Neural cell (in vitro differentiated cells): ENCODE measurements at regions not wholly inside any gene's neighbourhood (a gene's known extent, or its start where the extent isn't known, plus 50 kb on each side); places are given as distances from the start of the nearest gene placed in this dataset.

Experiments
- CTCF ChIP-seq: fragments of 450-650 bp; IDR thresholded peaks from 2 replicates; pipeline ENCODE4 v1.5.1; 2014; ENCODE audit warnings: antibody characterized with exemption, mild to moderate bottlenecking, moderate library complexity; ENCODE audit not compliant: poor library complexity, severe bottlenecking
- MXI1 ChIP-seq: fragments of 450-650 bp; conservative IDR thresholded peaks from 2 replicates; pipeline ENCODE4 v1.6.1; 2014; ENCODE audit warnings: antibody characterized with exemption, mild to moderate bottlenecking; ENCODE audit not compliant: poor library complexity, severe bottlenecking
- RAD21 ChIP-seq: fragments of 450-650 bp; conservative IDR thresholded peaks from 2 replicates; pipeline ENCODE4 v1.6.1; 2014; ENCODE audit warnings: antibody characterized with exemption, mild to moderate bottlenecking, moderate library complexity

GRCh38 chr2:20539133-20539719 lies 92.4 kb downstream of the RHOB start:
- TF ChIP-seq CTCF (no peak), MXI1 (no peak), RAD21 (no peak)
